PC-9 (cell line): ENCODE measurements at regions not wholly inside any gene's neighbourhood (a gene's known extent, or its start where the extent isn't known, plus 50 kb on each side); places are given as distances from the start of the nearest gene placed in this dataset.
A peak's percentile ranks its signal among the peaks of the same experiment; 100 is the strongest.

ENCODE experiments used
- BruUV-seq: library from RNA; stranded (reverse); fragments of 400-500 nt; replicated peaks from 2 replicates; lab custom pipeline; 2021; lab: Mats Ljungman, UMichigan
- CTCF ChIA-PET: fragments of 300-600 bp; sonication (Branson Sonifier 250); formaldehyde crosslinking; loops from one replicate; lab custom pipeline; 2022; ENCODE audit warnings: antibody characterized with exemption; lab: Charles Lee
- POLR2A ChIA-PET: fragments of 300-600 bp; sonication (Branson Sonifier 250); formaldehyde crosslinking; loops from one replicate; lab custom pipeline; 2022; ENCODE audit warnings: antibody characterized with exemption; ENCODE audit not compliant: unreplicated experiment; lab: Charles Lee
- DNase-seq, 2 experiments: peaks; one replicate each; pipeline versions ENCODE4 v3.0.0 to v3.0.0-alpha.2; 2015 to 2022; ENCODE audit warnings: mixed read lengths in 1 of 2
- H2AFZ ChIP-seq: fragments of 200-600 bp; sonication (generic); 2 replicates; pipeline ENCODE4 v1.8.1; 2017; ENCODE audit warnings: antibody characterized with exemption
- H3F3A ChIP-seq: fragments of 200-600 bp; sonication (generic); 2 replicates; pipeline ENCODE4 v1.8.1; 2017; ENCODE audit warnings: antibody characterized with exemption, mild to moderate bottlenecking, low read depth; ENCODE audit not compliant: insufficient read depth
- H3K27ac ChIP-seq: fragments of 200-600 bp; sonication (generic); 2 replicates; pipeline ENCODE4 v1.6.1; 2016; ENCODE audit warnings: mixed run types
- H3K27me3 ChIP-seq: fragments of 200-600 bp; sonication (generic); 2 replicates; pipeline ENCODE4 v1.6.1; 2016; ENCODE audit warnings: low read depth, mixed run types; ENCODE audit not compliant: insufficient read depth
- H3K36me3 ChIP-seq: fragments of 200-600 bp; sonication (generic); 2 replicates; pipeline ENCODE4 v1.6.1; 2016; ENCODE audit warnings: low read depth, mixed run types
- H3K4me1 ChIP-seq: fragments of 200-600 bp; sonication (generic); replicated peaks from 2 replicates; pipeline ENCODE4 v1.6.1; 2016; ENCODE audit warnings: mixed run types; ENCODE audit not compliant: insufficient read depth
- H3K4me2 ChIP-seq: fragments of 200-600 bp; sonication (generic); 2 replicates; pipeline ENCODE4 v1.6.1; 2017; ENCODE audit warnings: mixed run types
- H3K4me3 ChIP-seq: fragments of 200-600 bp; sonication (generic); 2 replicates; pipeline ENCODE4 v1.6.1; 2016; ENCODE audit warnings: mixed run types
- H3K79me2 ChIP-seq: fragments of 200-600 bp; sonication (generic); 2 replicates; pipeline ENCODE4 v1.6.1; 2017; ENCODE audit warnings: low read depth, mixed run types
- H3K9me2 ChIP-seq: fragments of 200-600 bp; sonication (generic); 2 replicates; pipeline ENCODE4 v1.8.1; 2017; ENCODE audit warnings: mild to moderate bottlenecking; ENCODE audit not compliant: insufficient read depth
- H3K9me3 ChIP-seq: fragments of 200-600 bp; sonication (generic); 2 replicates; pipeline ENCODE4 v1.8.1; 2016; ENCODE audit warnings: low read depth; ENCODE audit not compliant: insufficient read depth
- H4K20me1 ChIP-seq: fragments of 200-600 bp; sonication (generic); 2 replicates; pipeline ENCODE4 v1.8.1; 2017; ENCODE audit not compliant: insufficient read depth
- CTCF ChIP-seq: fragments of 200-600 bp; sonication (generic); conservative IDR thresholded peaks from 2 replicates; pipeline ENCODE4 v1.6.1; 2017; ENCODE audit warnings: mixed run types, antibody characterized with exemption, mild to moderate bottlenecking, moderate library complexity
- EZH2 ChIP-seq: fragments of 200-600 bp; sonication (generic); IDR thresholded peaks from 2 replicates; pipeline ENCODE4 v1.8.0; 2017; ENCODE audit warnings: antibody characterized with exemption, low read depth
- intact Hi-C: fragments of 100-400 bp; cut with micrococcal nuclease; formaldehyde crosslinking; loops from one replicate; pipeline ENCODE4 v1.10.0; 2022; ENCODE audit not compliant: unreplicated experiment

- no peaks in the 10 kb centered on the region for H3K9me3 ChIP-seq
- H3K36me3 ChIP-seq, result no peaks in the 10 kb centered on the region
- intact Hi-C loops, result no loop called here
- H2AFZ ChIP-seq, result no peak overlapping the region
- no peaks in the 10 kb centered on the region for H3F3A ChIP-seq
- no peaks in the 10 kb centered on the region for H3K9me2 ChIP-seq
- no peaks in the 10 kb centered on the region for H4K20me1 ChIP-seq
- DNase-seq, result no peak
- ChIA-PET POLR2A (no interaction called here), CTCF (no interaction called here)
- no peak overlapping the region for H3K4me2 ChIP-seq
- no peaks in the 10 kb centered on the region for H3K4me1 ChIP-seq
- no TSS peak for BruUV-seq
- H3K27me3 ChIP-seq, result no peaks in the 10 kb centered on the region
- H3K4me3 ChIP-seq, result no peak overlapping the region
- H3K27ac ChIP-seq, result no peak overlapping the region
- TF ChIP-seq EZH2 (no peak), CTCF (no peak)
- H3K79me2 ChIP-seq, result no peaks in the 10 kb centered on the region
Measured at GRCh38 chr13:68584776-68585175, 1354.6 kb upstream of the PCDH9 start.

DNA sequence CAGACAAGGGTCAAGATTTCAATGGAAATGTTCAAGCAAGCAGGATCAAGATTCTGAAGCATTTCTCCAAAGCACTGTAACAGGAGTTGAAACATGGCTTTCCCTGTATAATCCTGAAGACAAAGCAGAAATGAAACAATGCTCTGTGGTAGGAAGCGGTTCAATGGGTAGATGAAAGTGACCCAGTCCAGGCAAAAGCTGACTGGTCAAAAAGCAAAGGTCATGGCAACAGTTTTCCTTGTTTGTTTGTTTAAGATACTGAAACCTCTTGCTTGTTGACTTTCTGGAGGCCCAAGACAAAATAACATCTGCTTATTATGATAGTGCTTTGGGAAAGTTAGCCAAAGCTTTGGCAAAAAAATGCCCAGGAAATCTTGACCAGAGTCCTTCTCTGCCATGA is 1343.9 kb upstream of the PCDH9 start:
- no peak overlapping the region for H3K4me2 ChIP-seq
- no peak overlapping the region for H3K4me3 ChIP-seq
- H3F3A ChIP-seq, result no peaks in the 10 kb centered on the region
- POLR2A ChIA-PET, result no interaction called here
- no peaks in the 10 kb centered on the region for H3K9me3 ChIP-seq
- BruUV-seq, result no TSS peak
- H3K4me1 ChIP-seq, result no peaks in the 10 kb centered on the region
- TF ChIP-seq CTCF (no peak), EZH2 (no peak)
- H3K79me2 ChIP-seq, result no peaks in the 10 kb centered on the region
- H3K27ac ChIP-seq, result no peak overlapping the region
- H4K20me1 ChIP-seq, result no peaks in the 10 kb centered on the region
- no peaks in the 10 kb centered on the region for H3K36me3 ChIP-seq
- no peaks in the 10 kb centered on the region for H3K27me3 ChIP-seq
- H2AFZ ChIP-seq, result no peak overlapping the region
- H3K9me2 ChIP-seq, result no peaks in the 10 kb centered on the region
- no peak for DNase-seq
- intact Hi-C loops, result no loop called here
- CTCF ChIA-PET, result no interaction called here

GRCh38 chr13:68551701-68552522 is 1321.8 kb upstream of the PCDH9 start:
- Histone ChIP-seq H4K20me1 (no peaks in the 10 kb centered on the region), H3K4me2 (peak overlapping the region; percentile 5; the same call in 1 of the 2 replicates), H3K27ac (no peak overlapping the region), H3K9me2 (no peaks in the 10 kb centered on the region), H3K79me2 (no peaks in the 10 kb centered on the region), H3K9me3 (no peaks in the 10 kb centered on the region), H3K27me3 (no peaks in the 10 kb centered on the region), H2AFZ (0 out of 2 replicates have a peak overlapping the region, but pooled peaks have one; percentile 29), H3K4me1 (no peaks in the 10 kb centered on the region), H3K4me3 (no peak overlapping the region), H3K36me3 (no peaks in the 10 kb centered on the region), H3F3A (no peaks in the 10 kb centered on the region)
- TF ChIP-seq EZH2 (no peak), CTCF (no peak)
- BruUV-seq, result no TSS peak
- intact Hi-C loops, result no loop called here
- ChIA-PET CTCF (no interaction called here), POLR2A (no interaction called here)
- DNase-seq, result no peak
